ENCODE measurements at regions not wholly inside any gene's neighbourhood (a gene's known extent, or its start where the extent isn't known, plus 50 kb on each side); places are given as distances from the start of the nearest gene placed in this dataset.

GRCh38 chr11:123361110-123361509, 69.0 kb upstream of the GRAMD1B start:
- TF ChIP-seq YY1 (IDR thresholded peaks at IDR 0.05; ENCODE audit: insufficient read depth, insufficient read length) (no peak), ZNF274 (IDR thresholded peaks at IDR 0.05; ENCODE audit: low read depth, low read length) (no peak)

All from NT2/D1 (cell line).